ENCODE measurements at regions not wholly inside any gene's neighbourhood (a gene's known extent, or its start where the extent isn't known, plus 50 kb on each side); places are given as distances from the start of the nearest gene placed in this dataset.

DNA sequence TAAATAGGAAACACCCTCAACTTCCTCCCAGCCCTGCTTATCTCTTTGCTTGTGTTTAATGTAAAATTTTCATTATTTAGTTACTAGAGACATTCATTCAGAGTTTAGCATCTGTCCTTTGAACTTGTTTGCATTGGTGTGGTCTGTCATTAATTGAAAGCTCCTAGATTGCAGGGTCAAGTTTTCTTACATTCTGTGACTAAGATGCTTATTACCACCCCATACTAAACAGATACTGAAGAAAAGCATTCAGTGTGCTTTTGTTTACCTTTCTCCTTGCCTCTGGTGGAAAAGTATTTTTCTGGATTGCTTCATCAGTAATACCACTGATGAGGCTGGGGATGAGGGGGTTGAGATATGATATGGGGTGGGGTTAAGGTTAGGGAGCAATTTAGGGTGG is 199.0 kb downstream of the SAMD5 start:
- TF ChIP-seq, protein P1, sequence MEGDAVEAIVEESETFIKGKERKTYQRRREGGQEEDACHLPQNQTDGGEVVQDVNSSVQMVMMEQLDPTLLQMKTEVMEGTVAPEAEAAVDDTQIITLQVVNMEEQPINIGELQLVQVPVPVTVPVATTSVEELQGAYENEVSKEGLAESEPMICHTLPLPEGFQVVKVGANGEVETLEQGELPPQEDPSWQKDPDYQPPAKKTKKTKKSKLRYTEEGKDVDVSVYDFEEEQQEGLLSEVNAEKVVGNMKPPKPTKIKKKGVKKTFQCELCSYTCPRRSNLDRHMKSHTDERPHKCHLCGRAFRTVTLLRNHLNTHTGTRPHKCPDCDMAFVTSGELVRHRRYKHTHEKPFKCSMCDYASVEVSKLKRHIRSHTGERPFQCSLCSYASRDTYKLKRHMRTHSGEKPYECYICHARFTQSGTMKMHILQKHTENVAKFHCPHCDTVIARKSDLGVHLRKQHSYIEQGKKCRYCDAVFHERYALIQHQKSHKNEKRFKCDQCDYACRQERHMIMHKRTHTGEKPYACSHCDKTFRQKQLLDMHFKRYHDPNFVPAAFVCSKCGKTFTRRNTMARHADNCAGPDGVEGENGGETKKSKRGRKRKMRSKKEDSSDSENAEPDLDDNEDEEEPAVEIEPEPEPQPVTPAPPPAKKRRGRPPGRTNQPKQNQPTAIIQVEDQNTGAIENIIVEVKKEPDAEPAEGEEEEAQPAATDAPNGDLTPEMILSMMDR (IDR thresholded peaks at IDR 0.05), result no peak
- no peak for TF ChIP-seq POLR2A (IDR thresholded peaks at IDR 0.05)

All from esophagus squamous epithelium (tissue), 4 donors.